ENCODE measurements at regions not wholly inside any gene's neighbourhood (a gene's known extent, or its start where the extent isn't known, plus 50 kb on each side); places are given as distances from the start of the nearest gene placed in this dataset.
"Not testable (repeated sequence)": the region's sequence is repeated elsewhere in the genome, so short reads cannot be mapped to it uniquely, and the experiment has no call there.

GRCh38 chr3:187852842-187853730 lies 107.8 kb upstream of the BCL6 start:
- DNase-seq: no peak

- no peak for DNase-seq
Measured at GRCh38 chr3:187855131-187855530, 109.9 kb upstream of the BCL6 start.

- DNase-seq: no peak
Measured at GRCh38 chr3:187856555-187856954, 111.3 kb upstream of the BCL6 start.

- DNase-seq: no peak
Measured at GRCh38 chr3:187858041-187858440, 112.8 kb upstream of the BCL6 start.

- DNase-seq: no peak
Measured at GRCh38 chr3:187858711-187859110, 113.4 kb upstream of the BCL6 start.

GRCh38 chr3:187862701-187863277 lies 117.5 kb upstream of the BCL6 start:
- not testable (repeated sequence) for DNase-seq

GRCh38 chr3:187870360-187871203 lies 125.3 kb upstream of the BCL6 start:
- DNase-seq: no peak

- no peak for DNase-seq
Measured at GRCh38 chr3:187871204-187871591, 125.9 kb upstream of the BCL6 start.

GRCh38 chr3:187871848-187872247 lies 126.6 kb upstream of the BCL6 start:
- DNase-seq: no peak

GRCh38 chr3:187873843-187874242 lies 128.6 kb upstream of the BCL6 start:
- no peak for DNase-seq

GRCh38 chr3:187875863-187876262 lies 130.6 kb upstream of the BCL6 start:
- no peak for DNase-seq

GRCh38 chr3:187878772-187879518 lies 133.7 kb upstream of the BCL6 start:
- no peak for DNase-seq

GRCh38 chr3:187880441-187880840 lies 135.2 kb upstream of the BCL6 start:
- DNase-seq: no peak

GRCh38 chr3:187880851-187881250 lies 135.6 kb upstream of the BCL6 start:
- DNase-seq: no peak

- DNase-seq: no peak
Measured at GRCh38 chr3:187888701-187889100, 143.4 kb upstream of the BCL6 start.

- no peak for DNase-seq
Measured at GRCh38 chr3:187889106-187889505, 143.8 kb upstream of the BCL6 start.

- DNase-seq: no peak
Measured at GRCh38 chr3:187889601-187890404, 144.5 kb upstream of the BCL6 start.

- not testable (repeated sequence) for DNase-seq
Measured at GRCh38 chr3:187890405-187890752, 145.1 kb upstream of the BCL6 start.

- no peak for DNase-seq
Measured at GRCh38 chr3:187896646-187897045, 151.4 kb upstream of the BCL6 start.

- DNase-seq: no peak
Measured at GRCh38 chr3:187899246-187899645, 154.0 kb upstream of the BCL6 start.

- no peak for DNase-seq
Measured at GRCh38 chr3:187900993-187901755, 155.9 kb upstream of the BCL6 start.
